Glutamatergic neuron (in vitro differentiated cells): ENCODE measurements at regions not wholly inside any gene's neighbourhood (a gene's known extent, or its start where the extent isn't known, plus 50 kb on each side); places are given as distances from the start of the nearest gene placed in this dataset.

ENCODE experiments used
- DNase-seq: peaks from one replicate; pipeline ENCODE4 v3.0.0; 2022
- H3K27ac Mint-ChIP-seq: one replicate; pipeline ENCODE4 v1.8.0; 2020; ENCODE audit warnings: mild to moderate bottlenecking, mixed read lengths, inconsistent platforms; ENCODE audit not compliant: unreplicated experiment
- H3K27me3 Mint-ChIP-seq: one replicate; pipeline ENCODE4 v1.8.0; 2020; ENCODE audit warnings: mild to moderate bottlenecking, moderate library complexity, mixed read lengths, inconsistent platforms; ENCODE audit not compliant: unreplicated experiment
- H3K36me3 Mint-ChIP-seq: one replicate; pipeline ENCODE4 v1.8.0; 2020; ENCODE audit warnings: mild to moderate bottlenecking, mixed read lengths, inconsistent platforms; ENCODE audit not compliant: unreplicated experiment
- H3K4me1 Mint-ChIP-seq: one replicate; pipeline ENCODE4 v1.8.0; 2020; ENCODE audit warnings: mild to moderate bottlenecking, low read depth, mixed read lengths, inconsistent platforms; ENCODE audit not compliant: unreplicated experiment
- H3K4me3 Mint-ChIP-seq: one replicate; pipeline ENCODE4 v1.8.0; 2020; ENCODE audit warnings: mild to moderate bottlenecking, mixed read lengths, inconsistent platforms; ENCODE audit not compliant: unreplicated experiment
- H3K9me3 Mint-ChIP-seq: one replicate; pipeline ENCODE4 v1.8.0; 2020; ENCODE audit warnings: mild to moderate bottlenecking, moderate library complexity, mixed read lengths, inconsistent platforms; ENCODE audit not compliant: unreplicated experiment
- CTCF ChIP-seq: fragments of 200-600 bp; sonication (generic); IDR thresholded peaks from one replicate; pipeline ENCODE4 v1.5.0; 2021; ENCODE audit not compliant: partially characterized antibody, unreplicated experiment

GRCh38 chr13:69109891-69110525 lies 997.6 kb upstream of the ATXN8OS start:
- DNase-seq = no peak
- no peak overlapping the region for H3K27ac Mint-ChIP-seq

DNA sequence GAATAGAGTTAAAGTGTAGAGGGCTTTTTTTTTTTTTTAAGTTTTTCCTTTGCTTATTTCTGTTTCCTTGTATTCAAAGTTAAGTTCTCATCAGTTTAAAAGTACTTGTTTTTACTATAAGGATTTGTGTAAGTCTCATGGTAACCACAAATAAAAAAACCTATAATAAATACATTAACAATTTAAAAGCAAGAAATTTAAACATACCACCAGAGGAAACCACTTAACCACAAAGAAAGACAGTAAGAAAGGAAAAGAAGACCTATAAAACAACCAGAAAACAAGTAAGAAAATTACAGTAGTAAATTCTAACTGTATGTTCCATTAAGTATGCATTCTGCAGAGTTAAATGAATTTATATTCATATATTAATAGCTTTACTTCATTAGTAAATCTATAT lies 999.1 kb upstream of the ATXN8OS start:
- Mint-ChIP-seq H3K27ac (no peak overlapping the region), H3K9me3 (peaks cover 3% of the 10 kb centered on the region), H3K27me3 (peaks cover 2% of the 10 kb centered on the region), H3K36me3 (peaks cover 19% of the 10 kb centered on the region), H3K4me1 (no peaks in the 10 kb centered on the region), H3K4me3 (no peak overlapping the region)
- no peak for DNase-seq
- TF ChIP-seq CTCF = no peak

More at GRCh38 chr13:69109891-69110525, 997.6 kb upstream of the ATXN8OS start:
- peaks cover 1% of the 10 kb centered on the region for H3K9me3 Mint-ChIP-seq
- H3K4me1 Mint-ChIP-seq = no peaks in the 10 kb centered on the region
- no peak overlapping the region for H3K4me3 Mint-ChIP-seq
- peaks cover 2% of the 10 kb centered on the region for H3K27me3 Mint-ChIP-seq
- H3K36me3 Mint-ChIP-seq = peaks cover 19% of the 10 kb centered on the region
- TF ChIP-seq CTCF = no peak

DNA sequence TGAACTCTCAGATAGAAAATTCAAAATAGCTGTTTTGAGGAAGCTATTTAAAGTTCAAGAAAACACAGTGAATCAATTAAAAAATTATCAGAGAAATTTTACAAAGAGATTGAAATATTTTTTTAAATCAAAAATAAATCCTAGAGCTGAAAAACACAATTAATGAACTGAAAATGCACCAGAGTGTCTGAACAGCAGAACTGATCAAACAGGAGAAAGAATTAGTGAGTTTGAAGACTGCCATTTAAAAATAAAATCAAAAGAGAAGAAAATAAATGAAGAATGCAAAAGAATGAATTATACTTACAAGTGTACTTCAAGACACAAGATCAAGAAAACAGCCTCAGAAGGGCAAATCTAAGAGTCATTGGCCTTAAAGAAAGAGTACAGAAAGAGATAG lies 1000.2 kb upstream of the ATXN8OS start:
- H3K36me3 Mint-ChIP-seq = peaks cover 19% of the 10 kb centered on the region
- no peak for TF ChIP-seq CTCF
- DNase-seq = no peak
- H3K9me3 Mint-ChIP-seq = peaks cover 3% of the 10 kb centered on the region
- no peaks in the 10 kb centered on the region for H3K4me1 Mint-ChIP-seq
- no peak overlapping the region for H3K4me3 Mint-ChIP-seq
- H3K27ac Mint-ChIP-seq = no peak overlapping the region
- H3K27me3 Mint-ChIP-seq = peaks cover 2% of the 10 kb centered on the region

- Mint-ChIP-seq H3K27ac (no peak overlapping the region), H3K4me1 (peaks cover under 1% of the 10 kb centered on the region), H3K36me3 (peaks cover 6% of the 10 kb centered on the region), H3K4me3 (no peak overlapping the region), H3K27me3 (peaks cover 2% of the 10 kb centered on the region), H3K9me3 (peaks cover 1% of the 10 kb centered on the region)
- TF ChIP-seq CTCF = no peak
- no peak for DNase-seq
These were observed 1005.8 kb upstream of the ATXN8OS start for GRCh38 chr13:69101841-69102240.

DNA sequence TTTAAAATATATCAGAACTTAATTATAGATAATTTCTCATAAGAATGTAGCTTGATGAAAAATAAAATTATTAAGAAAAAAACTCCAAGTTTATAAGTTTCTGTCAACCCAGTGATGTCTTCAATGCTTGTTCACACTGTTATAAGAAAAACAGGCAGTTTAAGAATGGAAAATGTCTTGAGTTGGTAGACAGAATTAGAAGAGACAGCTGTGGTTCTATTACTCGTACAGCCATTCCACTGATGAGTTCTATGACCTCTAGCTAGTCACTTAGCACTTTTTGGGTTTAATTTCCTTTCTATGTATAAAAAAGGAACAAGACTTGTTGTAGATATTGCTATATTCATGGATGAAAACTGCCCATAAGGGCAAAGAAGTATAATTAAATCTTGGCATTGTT lies 1013.1 kb upstream of the ATXN8OS start:
- H3K36me3 Mint-ChIP-seq = no peaks in the 10 kb centered on the region
- H3K4me3 Mint-ChIP-seq = no peak overlapping the region
- H3K27me3 Mint-ChIP-seq = no peaks in the 10 kb centered on the region
- TF ChIP-seq CTCF = no peak
- H3K9me3 Mint-ChIP-seq = peaks cover 2% of the 10 kb centered on the region
- DNase-seq = no peak
- H3K4me1 Mint-ChIP-seq = peaks cover 35% of the 10 kb centered on the region
- no peak overlapping the region for H3K27ac Mint-ChIP-seq
